Loucy (cell line): ENCODE measurements at regions not wholly inside any gene's neighbourhood (a gene's known extent, or its start where the extent isn't known, plus 50 kb on each side); places are given as distances from the start of the nearest gene placed in this dataset.

Experiments
- CTCF ChIP-seq: fragments of 200-600 bp; sonication (generic); conservative IDR thresholded peaks from 2 replicates; pipeline ENCODE4 v1.5.1; 2014; ENCODE audit warnings: mild to moderate bottlenecking, antibody characterized with exemption, low read length
- EZH2phosphoT487 ChIP-seq: fragments of 200-600 bp; IDR thresholded peaks from 2 replicates; pipeline ENCODE4 v1.6.1; 2018; ENCODE audit warnings: antibody characterized with exemption, mild to moderate bottlenecking, moderate library complexity, borderline replicate concordance

- TF ChIP-seq CTCF (no peak), EZH2phosphoT487 (no peak)
Observed at GRCh38 chr16:86956437-86956836, 360.8 kb downstream of the C16orf95 start.
